GM18861 (cell line): ENCODE measurements at regions not wholly inside any gene's neighbourhood (a gene's known extent, or its start where the extent isn't known, plus 50 kb on each side); places are given as distances from the start of the nearest gene placed in this dataset.

Experiments
- ATAC-seq: cut with Tn5 transposase; IDR thresholded peaks from one replicate; pipeline ENCODE4 v1.9.1; 2021; ENCODE audit not compliant: unreplicated experiment

DNA sequence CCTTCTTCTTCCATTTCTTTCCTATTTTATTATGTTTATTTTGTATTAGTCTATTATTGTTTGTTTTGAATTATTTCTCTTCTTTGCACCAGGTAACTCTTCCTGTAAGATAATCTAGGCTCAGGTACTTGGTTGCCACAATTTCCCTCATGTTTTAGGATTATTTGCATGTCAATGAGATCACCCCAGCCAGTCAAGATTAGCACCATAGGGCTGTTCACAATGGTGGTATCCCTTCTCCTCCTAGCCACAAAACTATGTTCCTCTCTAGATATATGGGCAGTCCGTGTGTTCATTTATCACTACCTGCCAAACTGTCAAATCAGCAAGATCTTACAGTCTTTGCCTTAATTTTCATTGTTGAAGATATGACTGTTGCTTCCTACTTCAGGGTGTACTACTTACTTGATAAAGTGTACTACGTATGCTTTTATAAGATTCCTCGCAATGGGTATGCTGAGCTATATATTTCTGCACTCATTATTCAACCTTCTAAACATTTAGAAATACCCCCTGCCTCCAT lies 1536.2 kb downstream of the PLA2G4A start:
- no peak for ATAC-seq

GRCh38 chr1:188365874-188366273 lies 1537.1 kb downstream of the PLA2G4A start:
- ATAC-seq = no peak

DNA sequence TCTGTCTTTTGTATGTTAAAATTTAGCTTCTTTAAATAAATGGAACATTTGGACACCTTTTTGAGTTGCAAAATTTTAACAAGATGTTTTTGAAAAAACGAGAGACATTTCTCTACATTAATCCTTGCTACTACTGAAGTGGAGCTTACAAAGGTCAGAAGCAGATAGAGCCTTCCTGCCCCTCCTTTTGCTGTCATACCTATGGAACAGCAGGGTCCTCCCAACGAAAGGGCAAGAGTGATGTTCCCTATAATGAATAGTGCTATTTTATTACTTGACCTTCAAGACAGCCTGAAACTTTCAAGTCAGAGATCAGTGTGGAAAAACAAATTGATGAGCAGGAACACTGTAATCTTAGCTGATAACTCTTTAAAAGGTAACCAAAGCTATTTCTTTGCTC lies 1538.9 kb downstream of the PLA2G4A start:
- ATAC-seq = no peak

DNA sequence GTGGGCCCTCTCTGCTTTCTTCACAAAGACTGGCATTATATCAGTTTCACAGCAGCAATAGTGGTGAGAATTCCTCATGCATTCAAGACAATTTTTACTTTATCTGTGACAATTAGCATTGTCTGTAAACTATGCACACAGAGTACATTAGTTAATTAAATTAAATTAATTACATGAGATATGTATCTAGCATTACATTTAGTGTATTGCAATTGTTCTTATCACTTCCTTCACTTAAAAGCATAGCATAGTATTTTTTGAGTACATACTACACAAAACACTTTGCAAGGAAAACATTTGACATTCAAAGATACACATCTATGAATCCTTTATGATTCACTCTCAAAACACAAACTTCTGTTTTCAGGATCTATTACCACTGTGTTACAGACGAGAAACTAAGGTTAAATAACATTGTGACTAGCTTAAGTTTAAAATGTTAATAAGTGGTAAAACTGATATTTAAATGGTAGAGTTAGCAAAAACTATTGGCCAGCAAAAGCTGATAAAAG lies 1542.6 kb downstream of the PLA2G4A start:
- ATAC-seq = no peak

DNA sequence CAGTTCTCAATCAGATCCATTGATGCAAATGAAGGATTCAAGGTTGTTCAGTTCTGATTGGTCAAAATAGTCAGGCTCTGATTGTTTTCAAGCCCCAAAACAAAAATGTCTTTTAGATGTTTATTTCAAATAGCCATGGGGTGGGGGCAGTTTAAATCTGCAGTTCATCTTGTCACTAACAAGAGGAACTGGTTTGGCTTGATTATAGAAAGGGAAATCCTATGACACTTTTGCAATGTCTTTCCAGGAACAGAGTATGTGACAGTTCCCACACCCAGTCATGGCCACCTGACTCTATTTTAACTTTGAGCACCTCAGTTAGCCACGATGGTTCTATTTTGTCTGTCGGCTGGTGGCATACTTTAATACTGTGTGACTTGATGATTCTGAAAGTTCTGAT lies 1544.1 kb downstream of the PLA2G4A start:
- ATAC-seq = no peak

DNA sequence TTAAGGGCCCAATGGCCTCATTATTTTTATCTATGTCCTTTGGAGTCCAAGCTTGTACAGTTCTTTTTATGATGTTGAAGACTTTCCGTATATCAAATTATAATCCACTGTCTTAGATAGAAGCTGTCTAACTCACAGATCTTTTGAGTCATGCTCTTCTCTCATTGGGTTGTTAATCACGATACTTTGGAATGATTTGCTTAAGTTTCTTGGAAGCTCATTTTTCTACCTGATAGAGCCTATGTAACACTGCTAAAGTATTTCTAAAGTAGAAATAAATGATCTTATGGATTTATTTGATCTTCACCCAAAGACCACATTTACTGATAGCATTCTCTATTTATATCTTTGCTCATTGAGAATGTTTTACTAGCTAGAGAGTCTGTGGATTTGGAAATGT lies 1554.1 kb downstream of the PLA2G4A start:
- ATAC-seq = no peak

- ATAC-seq = no peak
These were observed 1557.4 kb downstream of the PLA2G4A start for GRCh38 chr1:188386161-188386560.

DNA sequence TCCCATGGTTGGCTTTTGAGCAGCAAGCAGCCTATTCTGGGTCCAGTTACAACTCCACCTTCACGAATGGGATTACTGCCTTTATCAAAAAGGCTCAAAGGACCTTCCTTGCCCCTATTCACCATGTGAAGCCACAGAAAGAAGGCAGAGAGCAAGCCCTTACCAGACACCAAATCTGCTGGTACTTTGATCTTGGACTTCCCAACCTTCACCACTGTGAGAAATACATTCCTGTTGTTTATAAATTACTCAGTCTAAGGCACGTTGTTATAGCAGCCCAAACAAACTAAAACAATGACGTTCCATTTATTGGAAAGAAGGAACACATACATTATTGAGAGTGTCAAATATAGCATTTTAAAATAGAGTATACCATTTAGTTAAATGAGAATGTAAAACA lies 1557.9 kb downstream of the PLA2G4A start:
- no peak for ATAC-seq

GRCh38 chr1:188394677-188395076 lies 1565.9 kb downstream of the PLA2G4A start:
- no peak for ATAC-seq

GRCh38 chr1:188397521-188397920 lies 1568.8 kb downstream of the PLA2G4A start:
- no peak for ATAC-seq

DNA sequence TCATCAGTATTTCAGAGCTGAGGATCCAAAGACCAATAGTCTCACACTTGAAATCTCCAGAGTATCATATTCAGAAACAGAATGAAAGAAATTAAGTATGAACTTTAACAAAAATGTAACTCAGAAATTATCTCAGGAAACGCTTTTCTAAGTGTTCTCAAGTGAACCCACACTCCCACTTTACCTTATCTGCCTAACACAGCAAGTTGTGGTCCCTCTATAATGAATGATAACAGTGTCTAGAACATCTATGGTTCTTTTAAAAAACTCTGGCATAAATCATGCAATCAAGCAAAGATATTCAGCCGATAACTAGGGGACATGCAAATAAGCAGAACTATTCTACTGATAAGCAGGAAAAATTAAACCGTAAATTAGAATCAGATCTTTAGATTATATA lies 1574.2 kb downstream of the PLA2G4A start:
- ATAC-seq = no peak

GRCh38 chr1:188406636-188407035 lies 1577.9 kb downstream of the PLA2G4A start:
- ATAC-seq = no peak

DNA sequence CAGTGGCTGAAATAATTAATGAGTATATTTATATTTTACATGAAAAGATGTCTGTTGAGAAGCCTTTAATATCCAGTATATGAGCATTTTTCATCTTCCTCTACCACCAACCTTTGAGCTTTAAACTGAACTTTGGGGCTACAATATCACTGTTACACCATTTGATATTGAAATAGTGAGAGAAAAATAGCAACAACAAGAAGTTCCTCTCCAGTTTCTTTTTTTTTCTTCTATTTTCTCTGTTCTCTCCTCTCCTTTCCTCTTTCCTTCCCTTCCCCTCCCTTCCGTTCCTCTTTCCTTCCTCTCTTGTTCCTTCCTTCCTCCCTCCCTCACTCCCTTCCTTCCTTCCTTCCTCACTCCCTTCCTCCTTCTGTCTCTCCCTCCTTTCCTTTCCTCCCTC lies 1591.4 kb downstream of the PLA2G4A start:
- ATAC-seq = no peak

DNA sequence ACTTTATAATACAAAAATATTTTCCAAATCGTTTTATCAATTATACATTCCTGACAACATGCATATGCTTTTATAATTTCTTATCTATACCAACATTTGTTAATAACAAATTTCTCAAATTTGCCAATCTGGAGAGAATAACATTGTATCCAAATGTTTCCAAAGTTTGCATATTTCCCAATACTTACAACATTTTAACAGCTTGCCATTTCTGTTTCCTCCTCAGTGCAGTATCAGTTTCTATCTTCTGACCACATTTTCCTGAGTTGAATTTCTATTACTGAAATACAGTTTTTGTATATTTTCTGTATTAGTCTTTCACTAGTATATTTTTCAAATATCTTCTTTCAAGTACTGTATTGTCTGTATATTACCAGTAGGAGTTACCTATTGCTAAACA lies 1594.3 kb downstream of the PLA2G4A start:
- ATAC-seq = no peak

DNA sequence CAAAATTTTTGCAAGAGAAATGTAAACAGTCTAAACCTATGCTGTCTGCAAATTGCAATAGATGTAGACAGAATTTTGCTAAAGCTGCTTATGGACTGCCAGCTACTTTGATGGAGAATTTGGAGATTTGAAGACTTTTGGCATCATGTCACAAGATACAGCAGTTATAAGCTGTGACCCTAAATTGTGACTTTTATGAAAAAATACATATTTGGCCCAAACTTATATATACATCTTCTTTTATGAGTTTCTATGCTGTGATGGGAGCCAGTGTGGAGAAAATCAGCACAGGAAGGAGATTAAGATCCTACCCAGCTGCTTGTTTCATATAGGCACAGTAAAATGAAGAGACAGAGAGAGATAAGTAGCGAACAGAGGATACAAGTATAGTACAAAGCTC lies 1595.4 kb downstream of the PLA2G4A start:
- no peak for ATAC-seq

GRCh38 chr1:188425687-188426086 lies 1596.9 kb downstream of the PLA2G4A start:
- ATAC-seq = no peak

GRCh38 chr1:188426561-188426960 lies 1597.8 kb downstream of the PLA2G4A start:
- ATAC-seq = no peak

GRCh38 chr1:188427642-188428041 lies 1598.9 kb downstream of the PLA2G4A start:
- ATAC-seq = no peak

- no peak for ATAC-seq
These were observed 1600.6 kb downstream of the PLA2G4A start for GRCh38 chr1:188429386-188429785.

DNA sequence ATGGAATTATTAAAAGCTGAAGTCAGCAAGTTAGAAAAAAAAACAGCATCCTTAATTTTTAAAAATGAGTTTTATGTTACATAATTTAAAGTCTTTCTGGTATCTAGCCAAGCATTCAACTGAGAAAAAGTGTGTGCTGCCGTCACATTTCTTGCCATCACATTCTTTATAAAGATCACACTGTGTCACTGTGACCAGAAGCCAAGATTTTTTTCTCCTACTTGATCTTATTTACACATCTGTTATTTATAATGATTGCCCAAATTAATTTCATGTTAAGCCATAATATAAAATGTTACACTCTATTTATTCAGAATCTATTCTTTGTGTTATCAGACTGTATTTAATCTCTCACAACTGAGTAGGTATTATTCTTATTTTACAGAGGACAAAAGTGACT lies 1603.7 kb downstream of the PLA2G4A start:
- ATAC-seq = no peak

DNA sequence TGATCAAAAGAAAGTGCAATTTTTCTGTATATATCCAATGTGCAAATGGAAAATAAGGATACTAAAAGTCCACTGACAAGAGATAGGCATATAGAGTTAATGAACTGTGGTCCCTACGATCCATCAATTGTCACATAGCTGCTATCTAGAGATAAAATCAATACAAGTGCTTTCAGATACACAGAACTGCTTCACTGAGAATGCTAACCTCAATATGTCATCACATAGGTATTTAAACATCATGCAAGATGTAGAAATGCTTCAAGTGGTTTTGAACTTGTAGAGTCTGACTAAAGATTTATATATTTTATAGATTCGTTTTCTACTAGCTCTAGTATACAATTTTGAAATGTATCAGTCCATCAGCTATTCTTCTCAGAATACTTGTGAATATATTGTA lies 1604.7 kb downstream of the PLA2G4A start:
- no peak for ATAC-seq

DNA sequence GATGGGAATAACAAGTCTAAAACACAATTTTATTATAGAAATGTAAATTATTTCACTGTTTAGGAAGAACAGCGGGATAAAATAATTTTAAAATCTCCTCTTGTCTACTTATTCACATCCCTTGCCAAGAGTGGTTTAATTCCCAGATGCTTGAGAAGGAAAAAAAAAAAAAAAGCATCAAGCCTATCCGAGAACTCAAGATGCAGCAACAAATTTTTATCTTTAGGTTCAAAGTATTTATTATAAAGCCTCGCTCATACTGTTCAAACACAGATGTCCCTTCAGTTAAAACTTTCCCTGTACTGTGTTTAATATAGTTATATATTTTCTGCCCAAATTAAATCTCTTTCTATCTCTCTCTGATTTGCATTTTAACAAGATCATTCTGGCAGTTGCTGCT lies 1615.8 kb downstream of the PLA2G4A start:
- no peak for ATAC-seq

GRCh38 chr1:188462837-188463236 lies 1634.1 kb downstream of the PLA2G4A start:
- no peak for ATAC-seq

DNA sequence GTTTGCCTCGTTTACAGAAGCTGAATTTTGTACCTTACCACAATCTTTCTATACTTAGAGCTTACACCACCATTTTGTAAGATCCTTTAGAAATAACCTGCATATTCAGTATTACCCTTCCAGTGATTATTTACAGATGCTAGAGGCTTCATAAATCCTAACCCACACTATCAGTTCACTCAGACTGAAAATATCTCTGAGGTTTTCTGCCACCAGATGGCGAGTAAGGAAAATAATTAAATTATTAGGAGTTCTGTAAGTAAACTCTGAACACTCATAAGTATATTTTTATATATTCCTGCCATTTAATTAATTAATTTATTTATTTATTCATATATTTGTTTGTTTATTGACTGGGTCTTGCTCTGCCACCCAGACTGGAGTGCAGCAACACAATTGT lies 1635.2 kb downstream of the PLA2G4A start:
- ATAC-seq = no peak
